ENCODE measurements at regions not wholly inside any gene's neighbourhood (a gene's known extent, or its start where the extent isn't known, plus 50 kb on each side); places are given as distances from the start of the nearest gene placed in this dataset.

DNA sequence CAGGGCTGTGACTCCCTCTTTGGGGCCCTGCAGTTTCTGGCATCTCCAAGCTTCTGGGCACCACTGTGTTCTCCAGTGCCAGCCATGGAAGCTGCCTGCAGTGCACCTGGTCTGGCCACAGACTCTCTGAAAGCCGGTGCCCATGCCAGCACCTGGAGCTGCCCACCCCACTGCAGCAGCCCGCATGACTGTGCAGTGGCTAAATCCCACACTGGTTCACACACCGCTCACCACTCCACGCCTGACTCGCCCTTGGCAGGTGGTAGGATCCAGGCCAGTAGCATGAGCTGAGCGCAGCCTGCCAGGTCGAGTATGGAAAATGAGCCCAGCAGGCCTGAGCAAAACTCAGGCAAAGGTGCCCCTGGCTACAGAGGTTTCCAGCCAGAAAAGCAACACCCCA, 72.8 kb upstream of the INTU start:
- TF ChIP-seq EZH2 (IDR thresholded peaks at IDR 0.05; ENCODE audit: insufficient read depth, low read length) = no peak
- TF ChIP-seq, protein P1, sequence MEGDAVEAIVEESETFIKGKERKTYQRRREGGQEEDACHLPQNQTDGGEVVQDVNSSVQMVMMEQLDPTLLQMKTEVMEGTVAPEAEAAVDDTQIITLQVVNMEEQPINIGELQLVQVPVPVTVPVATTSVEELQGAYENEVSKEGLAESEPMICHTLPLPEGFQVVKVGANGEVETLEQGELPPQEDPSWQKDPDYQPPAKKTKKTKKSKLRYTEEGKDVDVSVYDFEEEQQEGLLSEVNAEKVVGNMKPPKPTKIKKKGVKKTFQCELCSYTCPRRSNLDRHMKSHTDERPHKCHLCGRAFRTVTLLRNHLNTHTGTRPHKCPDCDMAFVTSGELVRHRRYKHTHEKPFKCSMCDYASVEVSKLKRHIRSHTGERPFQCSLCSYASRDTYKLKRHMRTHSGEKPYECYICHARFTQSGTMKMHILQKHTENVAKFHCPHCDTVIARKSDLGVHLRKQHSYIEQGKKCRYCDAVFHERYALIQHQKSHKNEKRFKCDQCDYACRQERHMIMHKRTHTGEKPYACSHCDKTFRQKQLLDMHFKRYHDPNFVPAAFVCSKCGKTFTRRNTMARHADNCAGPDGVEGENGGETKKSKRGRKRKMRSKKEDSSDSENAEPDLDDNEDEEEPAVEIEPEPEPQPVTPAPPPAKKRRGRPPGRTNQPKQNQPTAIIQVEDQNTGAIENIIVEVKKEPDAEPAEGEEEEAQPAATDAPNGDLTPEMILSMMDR (IDR thresholded peaks at IDR 0.05; ENCODE audit: insufficient read depth, low read depth, low read length) = no peak
